ENCODE measurements at regions not wholly inside any gene's neighbourhood (a gene's known extent, or its start where the extent isn't known, plus 50 kb on each side); places are given as distances from the start of the nearest gene placed in this dataset.

- TF ChIP-seq, protein P1, sequence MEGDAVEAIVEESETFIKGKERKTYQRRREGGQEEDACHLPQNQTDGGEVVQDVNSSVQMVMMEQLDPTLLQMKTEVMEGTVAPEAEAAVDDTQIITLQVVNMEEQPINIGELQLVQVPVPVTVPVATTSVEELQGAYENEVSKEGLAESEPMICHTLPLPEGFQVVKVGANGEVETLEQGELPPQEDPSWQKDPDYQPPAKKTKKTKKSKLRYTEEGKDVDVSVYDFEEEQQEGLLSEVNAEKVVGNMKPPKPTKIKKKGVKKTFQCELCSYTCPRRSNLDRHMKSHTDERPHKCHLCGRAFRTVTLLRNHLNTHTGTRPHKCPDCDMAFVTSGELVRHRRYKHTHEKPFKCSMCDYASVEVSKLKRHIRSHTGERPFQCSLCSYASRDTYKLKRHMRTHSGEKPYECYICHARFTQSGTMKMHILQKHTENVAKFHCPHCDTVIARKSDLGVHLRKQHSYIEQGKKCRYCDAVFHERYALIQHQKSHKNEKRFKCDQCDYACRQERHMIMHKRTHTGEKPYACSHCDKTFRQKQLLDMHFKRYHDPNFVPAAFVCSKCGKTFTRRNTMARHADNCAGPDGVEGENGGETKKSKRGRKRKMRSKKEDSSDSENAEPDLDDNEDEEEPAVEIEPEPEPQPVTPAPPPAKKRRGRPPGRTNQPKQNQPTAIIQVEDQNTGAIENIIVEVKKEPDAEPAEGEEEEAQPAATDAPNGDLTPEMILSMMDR (IDR thresholded peaks at IDR 0.05; ENCODE audit: unreplicated experiment), result no peak
- Mint-ChIP-seq H3K4me3 (ENCODE audit: unreplicated experiment) (no peak overlapping the region), H3K36me3 (ENCODE audit: insufficient read depth, unreplicated experiment) (no peaks in the 10 kb centered on the region), H3K27me3 (ENCODE audit: insufficient read depth, unreplicated experiment) (peaks cover 24% of the 10 kb centered on the region), H3K9me3 (ENCODE audit: unreplicated experiment) (no peaks in the 10 kb centered on the region), H3K27ac (ENCODE audit: low read depth, unreplicated experiment) (no peak overlapping the region), H3K4me1 (ENCODE audit: insufficient read depth, unreplicated experiment) (no peaks in the 10 kb centered on the region)
- BruUV-seq (replicated peaks), result no TSS peak
- ChIA-PET POLR2A (no interaction called here), CTCF (interaction anchor here (1.0 kb wide), 2 partner anchors 42 to 509 kb away, joined by 3 to 5 read pairs; no protein-coding TSS in a partner anchor)
- intact Hi-C loops (cut with micrococcal nuclease), result no loop called here
- DNase-seq (ENCODE audit: unreplicated experiment), result no peak
Observed at GRCh38 chr7:32253299-32253698, 183.1 kb upstream of the PDE1C start.

DNA sequence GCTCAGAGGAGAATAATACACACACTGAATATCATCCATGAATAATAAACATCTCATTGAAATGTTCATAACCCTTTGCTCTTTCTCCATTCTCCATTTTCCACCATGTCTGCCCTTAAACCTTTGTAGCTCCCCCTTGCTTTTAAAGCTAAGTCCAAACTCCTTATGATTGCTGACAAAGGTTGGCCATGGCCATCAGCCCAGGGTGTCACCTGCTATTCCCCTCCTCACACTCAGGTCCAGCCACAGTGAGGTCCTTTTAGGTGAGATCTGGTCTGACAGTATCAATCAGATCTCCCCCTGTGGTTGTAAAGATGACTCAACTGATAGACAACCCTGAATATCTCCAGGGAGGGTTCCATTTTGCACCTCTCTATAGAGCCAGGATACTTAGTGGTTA lies 181.5 kb upstream of the PDE1C start:
- TF ChIP-seq, protein P1 (IDR thresholded peaks at IDR 0.05; ENCODE audit: unreplicated experiment), result no peak
- peaks cover 27% of the 10 kb centered on the region for H3K27me3 Mint-ChIP-seq (ENCODE audit: insufficient read depth, unreplicated experiment)
- no TSS peak for BruUV-seq (replicated peaks)
- ChIA-PET POLR2A (no interaction called here), CTCF (interaction anchor here (1.0 kb wide), 1 partner anchor 46 kb away, joined by 4 read pairs; no protein-coding TSS in a partner anchor)
- H3K36me3 Mint-ChIP-seq (ENCODE audit: insufficient read depth, unreplicated experiment), result no peaks in the 10 kb centered on the region
- intact Hi-C loops (cut with micrococcal nuclease), result no loop called here
- DNase-seq (ENCODE audit: unreplicated experiment), result no peak
- H3K4me3 Mint-ChIP-seq (ENCODE audit: unreplicated experiment), result no peak overlapping the region
- no peak overlapping the region for H3K27ac Mint-ChIP-seq (ENCODE audit: low read depth, unreplicated experiment)
- no peaks in the 10 kb centered on the region for H3K4me1 Mint-ChIP-seq (ENCODE audit: insufficient read depth, unreplicated experiment)
- H3K9me3 Mint-ChIP-seq (ENCODE audit: unreplicated experiment), result no peaks in the 10 kb centered on the region

- no TSS peak for BruUV-seq (replicated peaks)
- H3K27ac Mint-ChIP-seq (ENCODE audit: low read depth, unreplicated experiment), result no peak overlapping the region
- H3K36me3 Mint-ChIP-seq (ENCODE audit: insufficient read depth, unreplicated experiment), result no peaks in the 10 kb centered on the region
- ChIA-PET POLR2A (interaction anchor here (0.6 kb wide), 1 partner anchor 19 kb away, joined by 3 read pairs; no protein-coding TSS in a partner anchor), CTCF (interaction anchor here (0.6 to 1.0 kb wide), 2 partner anchors 45 to 566 kb away, joined by 3 to 4 read pairs; no protein-coding TSS in a partner anchor)
- H3K4me3 Mint-ChIP-seq (ENCODE audit: unreplicated experiment), result no peak overlapping the region
- TF ChIP-seq, protein P1 (IDR thresholded peaks at IDR 0.05; ENCODE audit: unreplicated experiment), result no peak
- intact Hi-C loops (cut with micrococcal nuclease), result no loop called here
- peaks cover 27% of the 10 kb centered on the region for H3K27me3 Mint-ChIP-seq (ENCODE audit: insufficient read depth, unreplicated experiment)
- no peak for DNase-seq (ENCODE audit: unreplicated experiment)
- no peaks in the 10 kb centered on the region for H3K9me3 Mint-ChIP-seq (ENCODE audit: unreplicated experiment)
- H3K4me1 Mint-ChIP-seq (ENCODE audit: insufficient read depth, unreplicated experiment), result no peaks in the 10 kb centered on the region
Observed at GRCh38 chr7:32250471-32251260, 180.5 kb upstream of the PDE1C start.

GRCh38 chr7:32250003-32250402 lies 179.8 kb upstream of the PDE1C start:
- Mint-ChIP-seq H3K36me3 (ENCODE audit: insufficient read depth, unreplicated experiment) (no peaks in the 10 kb centered on the region), H3K9me3 (ENCODE audit: unreplicated experiment) (no peaks in the 10 kb centered on the region), H3K27me3 (ENCODE audit: insufficient read depth, unreplicated experiment) (peaks cover 27% of the 10 kb centered on the region), H3K4me3 (ENCODE audit: unreplicated experiment) (no peak overlapping the region), H3K27ac (ENCODE audit: low read depth, unreplicated experiment) (no peak overlapping the region), H3K4me1 (ENCODE audit: insufficient read depth, unreplicated experiment) (no peaks in the 10 kb centered on the region)
- TF ChIP-seq, protein P1 (IDR thresholded peaks at IDR 0.05; ENCODE audit: unreplicated experiment), result no peak
- ChIA-PET CTCF (interaction anchor here (0.6 kb wide), 2 partner anchors 565 to 1752 kb away, joined by 3 to 4 read pairs; no protein-coding TSS in a partner anchor), POLR2A (interaction anchor here (0.6 kb wide), 1 partner anchor 20 kb away, joined by 3 read pairs; no protein-coding TSS in a partner anchor)
- no TSS peak for BruUV-seq (replicated peaks)
- intact Hi-C loops (cut with micrococcal nuclease), result no loop called here
- DNase-seq (ENCODE audit: unreplicated experiment), result no peak

All from MCF 10A (cell line).